ENCODE measurements at regions not wholly inside any gene's neighbourhood (a gene's known extent, or its start where the extent isn't known, plus 50 kb on each side); places are given as distances from the start of the nearest gene placed in this dataset.

DNA sequence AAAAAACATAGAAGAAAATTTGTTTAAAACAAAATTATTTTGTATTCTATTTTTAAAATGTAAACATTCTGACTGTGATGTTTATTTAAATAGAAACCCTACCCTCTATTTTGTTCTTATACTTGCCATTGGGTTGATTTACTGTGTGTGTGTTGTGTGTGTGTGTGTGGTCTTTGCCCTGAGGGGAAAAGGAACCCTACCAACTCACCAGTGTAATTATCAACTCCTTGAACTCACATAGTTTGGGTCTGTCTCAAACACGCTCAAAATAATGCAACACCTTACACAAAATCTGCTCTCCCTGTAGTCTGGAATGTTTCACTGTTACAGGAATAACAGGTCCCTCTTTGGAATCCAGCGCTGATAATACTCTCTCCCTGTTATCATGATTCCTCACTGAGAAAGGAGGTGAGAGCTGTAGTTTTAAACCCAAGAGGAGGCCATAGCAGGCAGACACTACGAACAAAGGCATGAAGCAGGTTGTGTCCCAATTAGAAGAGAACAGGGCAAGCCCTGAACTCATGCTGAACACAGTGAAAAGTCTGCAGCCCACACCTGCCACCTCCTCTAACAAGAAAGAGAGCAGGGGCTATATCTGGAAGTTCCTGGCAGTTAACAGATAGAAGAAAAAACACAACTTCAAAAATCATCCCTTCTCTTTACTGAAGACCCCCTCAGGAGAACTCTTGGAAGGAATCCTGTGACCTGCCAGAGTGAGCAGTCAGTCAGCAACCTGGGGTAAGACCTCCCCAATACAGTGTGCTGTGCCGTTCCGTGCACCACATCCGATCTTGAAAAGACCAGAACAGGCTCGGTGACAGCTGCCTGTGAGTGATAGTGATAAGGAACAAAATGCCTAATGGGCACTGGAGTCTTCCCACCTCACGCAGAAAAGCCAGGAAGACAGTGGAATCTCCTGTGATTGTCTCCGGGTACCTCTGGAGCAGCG, 608.1 kb upstream of the ADAMTS16 start:
- H3K4me3 Mint-ChIP-seq: no peak overlapping the region
- no peaks in the 10 kb centered on the region for H3K27me3 Mint-ChIP-seq
- intact Hi-C loops (cut with micrococcal nuclease): no loop called here
- no peak overlapping the region for H3K27ac Mint-ChIP-seq
- no peaks in the 10 kb centered on the region for H3K4me1 Mint-ChIP-seq
- H3K9me3 Mint-ChIP-seq: peaks cover 4% of the 10 kb centered on the region
- H3K36me3 Mint-ChIP-seq (ENCODE audit: low read depth): no peaks in the 10 kb centered on the region
- no peak for DNase-seq

DNA sequence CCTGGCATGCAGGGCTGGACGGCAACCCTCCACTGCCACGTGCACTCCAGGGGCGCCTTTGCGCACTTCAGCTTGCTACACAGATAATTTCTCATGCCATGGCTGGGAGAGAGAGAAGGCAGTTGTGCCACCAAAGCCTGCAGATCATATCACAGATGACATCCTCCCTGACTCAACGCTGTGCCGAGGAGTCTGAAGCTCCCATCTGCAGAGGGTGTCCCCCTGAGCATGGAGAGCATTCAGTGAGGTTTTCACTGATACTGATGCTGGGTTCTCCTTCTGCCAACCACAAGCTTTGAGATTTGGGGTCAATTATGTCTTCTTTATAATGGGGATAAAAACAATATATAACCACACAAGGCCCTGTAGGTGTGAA, 607.4 kb upstream of the ADAMTS16 start:
- H3K27ac Mint-ChIP-seq: no peak overlapping the region

DNA sequence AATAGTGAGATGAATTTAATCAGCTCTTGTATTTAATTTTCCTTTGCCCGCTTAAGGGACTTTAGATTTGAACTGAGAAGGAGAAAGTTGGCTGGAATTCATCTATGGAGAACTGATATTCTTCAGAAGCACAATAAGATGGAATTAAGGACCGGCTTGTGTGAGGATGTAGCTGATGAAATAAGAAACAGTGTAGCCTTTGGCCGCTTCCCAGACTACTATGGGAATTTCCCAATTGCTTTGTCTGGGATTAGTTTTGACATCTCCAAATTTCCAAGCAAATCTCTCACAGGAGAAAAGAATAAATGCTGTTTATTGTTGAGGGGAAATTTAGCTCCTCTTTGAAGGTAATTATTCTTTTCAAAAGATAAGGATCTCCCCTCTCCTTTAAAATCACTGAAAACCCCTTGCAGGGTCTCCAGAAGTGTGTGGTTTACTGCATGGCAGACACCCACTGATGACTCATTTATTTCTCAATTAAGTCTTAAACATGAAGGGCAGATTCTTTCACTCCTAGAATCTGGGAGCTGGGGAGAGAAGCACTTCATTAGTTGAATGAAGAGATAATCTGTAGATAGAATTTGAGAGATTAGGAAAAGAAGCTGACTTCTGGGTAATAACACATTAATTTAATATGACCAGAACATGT, 606.5 kb upstream of the ADAMTS16 start:
- Mint-ChIP-seq H3K36me3 (ENCODE audit: low read depth) (no peaks in the 10 kb centered on the region), H3K27me3 (no peaks in the 10 kb centered on the region), H3K9me3 (peaks cover 4% of the 10 kb centered on the region), H3K4me3 (no peak overlapping the region), H3K27ac (no peak overlapping the region), H3K4me1 (no peaks in the 10 kb centered on the region)
- intact Hi-C loops (cut with micrococcal nuclease): no loop called here
- no peak for DNase-seq

More for the DNA sequence above, 607.4 kb upstream of the ADAMTS16 start:
- DNase-seq: no peak
- no peaks in the 10 kb centered on the region for H3K36me3 Mint-ChIP-seq (ENCODE audit: low read depth)
- intact Hi-C loops (cut with micrococcal nuclease): no loop called here
- no peaks in the 10 kb centered on the region for H3K27me3 Mint-ChIP-seq
- H3K4me3 Mint-ChIP-seq: no peak overlapping the region
- H3K9me3 Mint-ChIP-seq: peaks cover 4% of the 10 kb centered on the region
- no peaks in the 10 kb centered on the region for H3K4me1 Mint-ChIP-seq

DNA sequence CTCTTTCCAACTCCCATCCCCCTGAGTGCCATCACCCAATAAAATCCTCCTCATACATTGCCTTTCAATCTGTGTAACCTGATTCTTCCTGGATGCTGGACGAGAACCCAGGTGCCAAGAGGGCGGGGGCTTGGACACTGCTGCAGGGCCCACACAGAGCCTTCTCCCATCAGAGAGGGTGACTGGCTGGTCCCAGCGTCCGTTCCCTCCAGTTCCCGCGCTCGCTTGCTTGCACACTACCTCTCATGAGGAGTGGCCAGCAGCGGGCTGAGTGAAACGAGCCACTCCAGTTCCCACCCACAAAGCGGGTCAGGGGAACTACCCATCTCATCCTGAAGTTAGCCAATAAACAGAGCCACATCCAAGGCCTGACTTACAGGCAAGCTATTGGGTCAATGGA, 602.6 kb upstream of the ADAMTS16 start:
- peaks cover 9% of the 10 kb centered on the region for H3K9me3 Mint-ChIP-seq
- DNase-seq: peak; percentile 25
- no peaks in the 10 kb centered on the region for H3K36me3 Mint-ChIP-seq (ENCODE audit: low read depth)
- intact Hi-C loops (cut with micrococcal nuclease): no loop called here
- no peaks in the 10 kb centered on the region for H3K27me3 Mint-ChIP-seq
- no peak overlapping the region for H3K27ac Mint-ChIP-seq
- no peaks in the 10 kb centered on the region for H3K4me1 Mint-ChIP-seq
- H3K4me3 Mint-ChIP-seq: no peak overlapping the region

DNA sequence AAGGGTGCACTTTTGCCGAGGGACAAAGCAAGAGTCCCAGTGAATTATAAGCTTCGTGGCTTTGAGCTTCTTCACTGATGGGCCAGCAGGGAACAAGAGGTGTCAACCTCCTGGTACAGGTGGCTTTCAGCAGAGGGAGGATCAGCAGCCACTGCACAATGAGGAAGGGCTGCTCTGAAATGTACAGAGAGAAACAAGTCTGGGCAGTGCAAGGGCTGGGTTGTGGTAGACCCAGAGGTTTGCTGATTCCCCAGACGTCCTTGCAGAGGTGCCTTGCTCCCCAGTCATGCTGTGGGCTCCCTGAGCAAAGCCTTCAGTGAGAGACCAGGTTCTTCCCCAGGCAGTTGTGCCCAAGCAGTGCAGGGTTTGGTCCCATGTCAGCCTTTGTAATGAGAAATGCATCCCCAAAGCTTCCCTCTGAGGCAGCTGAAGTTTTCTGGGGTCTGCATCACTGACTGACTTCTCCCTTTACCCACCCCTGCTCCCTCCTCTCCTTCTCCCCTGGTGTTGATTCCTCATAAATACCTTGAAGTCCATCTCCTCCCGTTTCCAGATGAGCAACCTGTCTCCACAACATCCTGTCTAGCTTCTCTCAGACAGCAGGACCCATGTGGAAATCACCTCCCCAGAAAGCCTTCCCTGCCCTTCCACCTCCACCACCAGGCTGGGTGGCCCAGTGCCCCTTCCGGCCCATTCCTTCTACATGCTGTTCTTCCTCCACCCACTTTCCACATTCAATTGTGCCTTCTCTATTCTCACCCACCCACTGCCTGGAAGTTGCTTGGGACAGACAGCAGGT, 599.6 kb upstream of the ADAMTS16 start:
- intact Hi-C loops (cut with micrococcal nuclease): no loop called here
- no peaks in the 10 kb centered on the region for H3K4me1 Mint-ChIP-seq
- DNase-seq: peak; percentile 27
- peaks cover 5% of the 10 kb centered on the region for H3K9me3 Mint-ChIP-seq
- no peaks in the 10 kb centered on the region for H3K27me3 Mint-ChIP-seq
- H3K27ac Mint-ChIP-seq: no peak overlapping the region
- no peak overlapping the region for H3K4me3 Mint-ChIP-seq
- H3K36me3 Mint-ChIP-seq (ENCODE audit: low read depth): no peaks in the 10 kb centered on the region

DNA sequence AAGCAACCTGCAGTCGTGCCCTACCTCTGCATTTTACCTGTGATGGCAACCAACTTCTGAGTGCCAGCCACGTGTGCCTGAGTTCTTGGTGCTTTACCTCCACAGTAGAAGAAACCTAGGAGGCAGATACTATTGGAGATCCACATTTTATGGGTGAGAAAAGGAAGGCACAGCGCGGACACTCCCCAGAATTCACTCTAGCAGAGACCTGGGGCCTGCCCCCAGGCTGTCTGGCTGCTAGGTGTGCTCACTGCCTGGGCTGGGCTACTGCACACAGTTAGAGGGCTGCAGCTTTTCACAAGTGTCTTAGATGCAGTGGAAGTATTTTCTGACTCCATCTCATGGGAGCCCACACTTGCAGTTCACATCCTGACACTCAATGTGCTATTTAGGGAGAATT, 598.8 kb upstream of the ADAMTS16 start:
- DNase-seq: peak; percentile 11
- Mint-ChIP-seq H3K27me3 (no peaks in the 10 kb centered on the region), H3K27ac (no peak overlapping the region), H3K4me3 (no peak overlapping the region), H3K9me3 (peaks cover 5% of the 10 kb centered on the region), H3K36me3 (ENCODE audit: low read depth) (no peaks in the 10 kb centered on the region), H3K4me1 (no peaks in the 10 kb centered on the region)
- intact Hi-C loops (cut with micrococcal nuclease): no loop called here

DNA sequence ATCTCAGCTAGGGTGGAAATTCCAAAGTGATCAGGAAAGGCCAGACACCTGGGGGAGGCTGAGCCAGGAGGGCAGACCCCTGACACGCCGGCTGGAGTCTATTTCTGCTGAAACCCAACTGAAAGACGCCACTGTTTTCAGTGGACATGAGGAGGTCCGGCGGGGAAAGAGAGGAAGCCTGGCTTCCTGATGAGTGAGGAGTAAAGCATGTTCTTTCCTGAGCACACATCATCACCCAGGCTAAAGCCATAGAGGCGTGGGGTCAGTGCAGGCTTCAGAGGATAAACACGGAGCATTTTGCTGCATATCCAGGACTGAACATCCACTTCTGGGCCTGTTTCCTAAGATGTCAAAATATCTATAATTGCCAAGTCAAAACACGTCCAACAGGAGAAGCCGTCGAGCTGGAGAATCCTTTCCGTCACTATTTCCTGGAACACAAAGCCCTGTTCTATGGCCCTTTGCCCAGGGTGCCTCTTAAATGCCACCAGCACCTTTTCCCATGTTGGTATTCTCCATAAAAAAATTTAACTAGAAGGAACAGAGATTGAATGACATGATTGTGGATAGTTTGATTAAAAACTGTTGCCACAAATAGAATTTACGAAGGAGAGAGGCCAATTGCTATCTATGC, 597.9 kb upstream of the ADAMTS16 start:
- intact Hi-C loops (cut with micrococcal nuclease): no loop called here
- Mint-ChIP-seq H3K27ac (no peak overlapping the region), H3K4me3 (no peak overlapping the region), H3K27me3 (no peaks in the 10 kb centered on the region), H3K4me1 (no peaks in the 10 kb centered on the region), H3K9me3 (peaks cover 5% of the 10 kb centered on the region), H3K36me3 (ENCODE audit: low read depth) (no peaks in the 10 kb centered on the region)
- peak; percentile 10 for DNase-seq

DNA sequence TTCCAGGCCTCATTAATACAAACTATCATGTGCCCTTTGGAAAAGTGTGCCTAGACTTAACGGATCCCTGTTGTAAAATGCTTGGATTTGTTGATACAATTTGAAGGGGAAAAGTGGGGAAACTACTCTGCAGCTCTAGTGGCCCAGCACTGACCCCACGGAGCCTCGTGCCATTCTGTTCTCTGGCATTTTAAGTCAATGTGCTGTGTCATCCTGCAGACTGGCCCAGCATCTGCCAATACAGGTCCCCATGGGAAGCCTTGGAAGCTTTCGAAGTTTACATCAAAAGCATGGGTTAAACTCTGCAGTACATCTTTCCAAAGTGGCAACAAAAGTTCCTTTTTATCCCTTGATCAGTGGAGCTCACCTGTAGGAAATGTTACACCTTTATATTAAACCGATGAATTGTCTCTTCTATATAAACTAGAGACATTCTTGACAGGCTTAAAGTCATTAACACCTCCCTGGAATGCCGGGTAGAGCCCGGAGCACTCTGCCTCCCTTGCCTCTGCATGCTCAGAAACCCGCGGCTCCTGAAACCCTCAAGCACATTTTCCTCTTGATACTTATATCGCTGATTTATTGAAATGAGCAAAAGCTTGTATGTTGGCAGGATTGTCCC, 596.0 kb upstream of the ADAMTS16 start:
- intact Hi-C loops (cut with micrococcal nuclease): no loop called here
- H3K27me3 Mint-ChIP-seq: no peaks in the 10 kb centered on the region

DNA sequence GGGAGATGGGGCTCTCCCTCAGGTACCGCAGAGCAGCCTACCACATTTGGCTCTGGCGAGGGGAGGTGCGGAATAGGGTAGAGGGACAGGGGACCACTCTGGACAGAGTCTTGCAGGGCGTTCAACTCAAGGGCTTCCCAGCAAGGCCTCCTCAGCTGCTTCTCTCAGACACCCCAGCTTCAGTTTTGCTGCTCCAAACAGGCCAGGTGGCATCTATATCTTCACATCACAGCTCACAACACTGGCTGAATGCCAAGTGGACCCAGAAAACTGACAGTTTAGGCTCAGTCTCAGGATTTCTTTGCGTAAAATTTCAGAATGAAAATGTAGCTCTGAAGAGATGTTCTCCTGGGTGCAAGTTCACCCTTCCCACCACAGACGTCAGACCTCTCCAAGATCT, 592.6 kb upstream of the ADAMTS16 start:
- Mint-ChIP-seq H3K27me3 (no peaks in the 10 kb centered on the region), H3K27ac (no peak overlapping the region), H3K9me3 (no peaks in the 10 kb centered on the region), H3K4me3 (no peak overlapping the region), H3K36me3 (ENCODE audit: low read depth) (no peaks in the 10 kb centered on the region), H3K4me1 (no peaks in the 10 kb centered on the region)
- no peak for DNase-seq
- intact Hi-C loops (cut with micrococcal nuclease): no loop called here

More for the DNA sequence above, 596.0 kb upstream of the ADAMTS16 start:
- no peaks in the 10 kb centered on the region for H3K4me1 Mint-ChIP-seq
- H3K36me3 Mint-ChIP-seq (ENCODE audit: low read depth): no peaks in the 10 kb centered on the region
- H3K27ac Mint-ChIP-seq: no peak overlapping the region
- peaks cover 3% of the 10 kb centered on the region for H3K9me3 Mint-ChIP-seq
- DNase-seq: no peak
- H3K4me3 Mint-ChIP-seq: no peak overlapping the region

DNA sequence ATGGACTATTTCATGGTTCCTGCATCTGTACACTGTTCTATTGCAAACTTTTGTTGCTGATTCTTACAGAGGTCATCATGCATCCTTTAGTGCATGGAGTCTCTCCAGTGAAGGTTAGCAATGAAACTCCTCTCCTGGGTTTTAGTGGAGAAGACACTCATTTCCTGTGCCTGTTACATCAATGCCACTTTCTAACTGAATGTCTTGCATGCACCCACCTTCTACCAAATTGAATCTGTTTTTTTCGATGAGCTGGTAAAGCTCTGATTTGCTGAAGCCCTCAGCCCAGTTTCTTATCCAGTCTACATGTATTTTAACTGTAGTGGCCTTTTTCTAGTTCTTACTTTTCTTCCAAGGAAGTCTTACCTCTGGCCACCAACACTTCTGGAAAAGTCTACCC, 591.8 kb upstream of the ADAMTS16 start:
- no peaks in the 10 kb centered on the region for H3K36me3 Mint-ChIP-seq (ENCODE audit: low read depth)
- intact Hi-C loops (cut with micrococcal nuclease): no loop called here
- H3K4me1 Mint-ChIP-seq: no peaks in the 10 kb centered on the region
- H3K27me3 Mint-ChIP-seq: no peaks in the 10 kb centered on the region
- no peak overlapping the region for H3K27ac Mint-ChIP-seq
- no peak for DNase-seq
- no peak overlapping the region for H3K4me3 Mint-ChIP-seq
- H3K9me3 Mint-ChIP-seq: peaks cover 4% of the 10 kb centered on the region

DNA sequence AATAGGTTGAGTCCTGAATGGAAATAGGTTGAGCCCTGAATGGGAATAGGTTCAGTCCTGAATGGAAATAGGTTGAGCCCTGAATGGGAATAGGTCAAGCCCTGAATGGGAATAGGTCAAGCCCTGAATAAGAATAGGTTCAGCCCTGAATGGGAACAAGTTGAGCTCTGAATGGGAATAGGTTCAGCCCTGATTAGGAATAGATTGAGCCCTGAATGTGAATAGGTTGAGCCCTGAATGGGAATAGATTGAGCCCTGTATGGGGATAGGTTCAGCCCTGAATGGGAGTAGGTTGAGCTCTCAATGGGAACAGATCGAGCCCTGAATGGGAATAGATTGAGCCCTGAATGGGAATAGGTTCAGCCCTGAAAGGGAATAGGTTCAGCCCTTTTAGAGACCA, 590.8 kb upstream of the ADAMTS16 start:
- Mint-ChIP-seq H3K4me3 (no peak overlapping the region), H3K27me3 (no peaks in the 10 kb centered on the region), H3K9me3 (peaks cover 8% of the 10 kb centered on the region), H3K36me3 (ENCODE audit: low read depth) (no peaks in the 10 kb centered on the region), H3K27ac (no peak overlapping the region), H3K4me1 (no peaks in the 10 kb centered on the region)
- intact Hi-C loops (cut with micrococcal nuclease): no loop called here
- no peak for DNase-seq

DNA sequence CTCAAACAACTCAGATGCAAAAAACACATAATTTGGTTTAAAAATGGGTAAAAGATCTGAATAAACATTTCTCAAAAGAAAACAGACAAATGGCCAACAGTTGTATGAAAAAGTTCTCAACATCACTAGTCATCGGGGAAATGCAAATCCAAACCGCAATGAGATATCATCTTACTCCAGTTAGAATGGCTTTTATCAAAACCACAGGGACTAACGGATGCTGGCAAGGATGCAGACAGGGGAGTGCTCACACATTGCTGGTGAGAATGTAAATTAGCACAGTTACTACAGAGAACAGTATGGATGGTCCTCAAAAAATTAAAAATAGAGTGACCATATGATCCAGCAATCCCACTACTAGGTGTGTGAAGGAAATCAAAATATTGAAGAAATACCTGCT, 589.1 kb upstream of the ADAMTS16 start:
- Mint-ChIP-seq H3K36me3 (ENCODE audit: low read depth) (no peaks in the 10 kb centered on the region), H3K9me3 (peaks cover 8% of the 10 kb centered on the region), H3K4me1 (no peaks in the 10 kb centered on the region), H3K4me3 (no peak overlapping the region), H3K27me3 (no peaks in the 10 kb centered on the region), H3K27ac (no peak overlapping the region)
- intact Hi-C loops (cut with micrococcal nuclease): no loop called here
- no peak for DNase-seq

DNA sequence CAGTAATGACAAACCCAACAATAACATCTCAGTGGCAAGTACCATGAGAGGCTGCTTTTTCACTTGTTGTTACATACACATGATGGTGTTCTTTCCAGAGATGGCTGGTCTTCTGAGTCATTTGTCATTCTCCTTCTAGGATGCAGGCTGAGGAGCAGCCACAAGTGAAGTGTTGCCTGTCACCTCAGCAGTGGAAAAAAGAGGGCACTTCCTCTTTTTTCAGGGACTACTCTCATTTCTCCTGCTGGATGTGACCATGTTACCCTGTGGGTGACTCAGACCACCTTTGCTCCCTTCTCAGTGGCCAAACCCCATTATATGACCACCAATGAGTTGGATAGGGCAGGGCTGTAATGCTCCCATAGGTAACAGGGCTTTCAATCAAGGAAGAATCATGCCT, 587.0 kb upstream of the ADAMTS16 start:
- no peak overlapping the region for H3K4me3 Mint-ChIP-seq
- intact Hi-C loops (cut with micrococcal nuclease): no loop called here
- no peak overlapping the region for H3K27ac Mint-ChIP-seq
- DNase-seq: peak; percentile 0
- H3K36me3 Mint-ChIP-seq (ENCODE audit: low read depth): no peaks in the 10 kb centered on the region
- H3K9me3 Mint-ChIP-seq: peaks cover 8% of the 10 kb centered on the region
- no peaks in the 10 kb centered on the region for H3K4me1 Mint-ChIP-seq
- no peaks in the 10 kb centered on the region for H3K27me3 Mint-ChIP-seq
